WTC11 (cell line): ENCODE measurements at regions not wholly inside any gene's neighbourhood (a gene's known extent, or its start where the extent isn't known, plus 50 kb on each side); places are given as distances from the start of the nearest gene placed in this dataset.

Experiments
- E2F4 ChIP-seq: sonication (generic); formaldehyde crosslinking; IDR thresholded peaks from 2 replicates; pipeline ENCODE4 v1.8.1; 2022; ENCODE audit warnings: low read depth, mild to moderate bottlenecking, moderate library complexity, missing genetic modification reagents, borderline replicate concordance
- GABPB1 ChIP-seq: sonication (generic); formaldehyde crosslinking; IDR thresholded peaks from 2 replicates; pipeline ENCODE4 v1.8.1; 2023; ENCODE audit warnings: mild to moderate bottlenecking, missing genetic modification reagents
- NFATC4 ChIP-seq: fragments of 250-450 bp; sonication (Bioruptor Pico); IDR thresholded peaks from 2 replicates; pipeline ENCODE4 v1.9.0; 2021; ENCODE audit warnings: mild to moderate bottlenecking
- NR3C1 ChIP-seq: sonication (generic); formaldehyde crosslinking; conservative IDR thresholded peaks from 2 replicates; pipeline ENCODE4 v1.8.1; 2023; ENCODE audit warnings: low read depth, mild to moderate bottlenecking, missing genetic modification reagents
- PREB ChIP-seq: sonication (generic); formaldehyde crosslinking; IDR thresholded peaks from 2 replicates; pipeline ENCODE4 v1.8.1; 2022; ENCODE audit warnings: mild to moderate bottlenecking, missing genetic modification reagents, moderate library complexity, borderline replicate concordance
- TCF7 ChIP-seq: sonication (generic); formaldehyde crosslinking; IDR thresholded peaks from 2 replicates; pipeline ENCODE4 v1.8.0; 2022; ENCODE audit warnings: mild to moderate bottlenecking, low read depth, missing genetic modification reagents, moderate library complexity
- TEAD4 ChIP-seq: sonication (generic); formaldehyde crosslinking; IDR thresholded peaks from 2 replicates; pipeline ENCODE4 v1.8.0; 2022; ENCODE audit warnings: mild to moderate bottlenecking, missing genetic modification reagents
- TP53 ChIP-seq: sonication (generic); formaldehyde crosslinking; IDR thresholded peaks from 2 replicates; pipeline ENCODE4 v1.8.1; 2023; ENCODE audit warnings: mild to moderate bottlenecking, missing genetic modification reagents
- ZNF532 ChIP-seq: fragments of 250-450 bp; sonication (Bioruptor Pico); IDR thresholded peaks from 2 replicates; pipeline ENCODE4 v1.9.0; 2021; ENCODE audit warnings: mild to moderate bottlenecking, borderline replicate concordance
- TF ChIP-seq, protein P1 (sequence below): fragments of 200-600 bp; IDR thresholded peaks from 2 replicates; pipeline ENCODE4 v1.8.0; 2022; ENCODE audit warnings: antibody characterized with exemption
- TF ChIP-seq, protein P2 (sequence below): sonication (generic); formaldehyde crosslinking; conservative IDR thresholded peaks from 2 replicates; pipeline ENCODE4 v1.8.1; 2022; ENCODE audit warnings: mild to moderate bottlenecking, missing genetic modification reagents
- TF ChIP-seq, protein P3 (sequence below): sonication (generic); formaldehyde crosslinking; IDR thresholded peaks from 2 replicates; pipeline ENCODE4 v1.8.1; 2023; ENCODE audit warnings: mild to moderate bottlenecking, missing genetic modification reagents, moderate library complexity

DNA sequence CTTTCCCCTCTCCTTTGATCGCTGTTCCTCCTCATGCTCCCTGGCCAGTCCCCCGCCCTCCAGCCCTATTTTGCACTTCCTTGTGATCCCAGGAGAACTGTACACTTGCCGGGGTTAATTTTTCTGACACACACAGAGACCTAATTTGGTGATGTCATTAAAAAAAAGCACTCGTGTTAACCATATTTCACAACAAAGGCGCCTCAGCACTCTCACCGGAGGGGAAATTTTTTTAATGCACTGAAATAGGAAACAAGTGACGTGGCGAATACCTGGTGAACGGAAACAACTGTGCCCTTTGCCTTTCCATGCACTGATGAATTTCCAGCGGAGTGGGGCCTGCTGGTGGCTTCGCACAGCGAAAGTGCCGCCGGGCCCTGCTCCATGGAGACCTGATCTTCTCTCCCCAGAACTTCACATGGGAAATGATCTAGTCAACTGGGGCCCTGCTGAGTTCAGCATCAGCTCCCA is 53.9 kb upstream of the TAGAP start:
- TF ChIP-seq TCF7 (CRISPR knock-in tag) (no peak), TEAD4 (no peak), PREB (no peak), NR3C1 (CRISPR knock-in tag) (no peak), GABPB1 (CRISPR knock-in tag) (no peak), ZNF532 (no peak), TP53 (no peak), E2F4 (CRISPR knock-in tag) (no peak), NFATC4 (CRISPR knock-in tag) (no peak)
- TF ChIP-seq, protein P1, sequence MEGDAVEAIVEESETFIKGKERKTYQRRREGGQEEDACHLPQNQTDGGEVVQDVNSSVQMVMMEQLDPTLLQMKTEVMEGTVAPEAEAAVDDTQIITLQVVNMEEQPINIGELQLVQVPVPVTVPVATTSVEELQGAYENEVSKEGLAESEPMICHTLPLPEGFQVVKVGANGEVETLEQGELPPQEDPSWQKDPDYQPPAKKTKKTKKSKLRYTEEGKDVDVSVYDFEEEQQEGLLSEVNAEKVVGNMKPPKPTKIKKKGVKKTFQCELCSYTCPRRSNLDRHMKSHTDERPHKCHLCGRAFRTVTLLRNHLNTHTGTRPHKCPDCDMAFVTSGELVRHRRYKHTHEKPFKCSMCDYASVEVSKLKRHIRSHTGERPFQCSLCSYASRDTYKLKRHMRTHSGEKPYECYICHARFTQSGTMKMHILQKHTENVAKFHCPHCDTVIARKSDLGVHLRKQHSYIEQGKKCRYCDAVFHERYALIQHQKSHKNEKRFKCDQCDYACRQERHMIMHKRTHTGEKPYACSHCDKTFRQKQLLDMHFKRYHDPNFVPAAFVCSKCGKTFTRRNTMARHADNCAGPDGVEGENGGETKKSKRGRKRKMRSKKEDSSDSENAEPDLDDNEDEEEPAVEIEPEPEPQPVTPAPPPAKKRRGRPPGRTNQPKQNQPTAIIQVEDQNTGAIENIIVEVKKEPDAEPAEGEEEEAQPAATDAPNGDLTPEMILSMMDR = no peak
- TF ChIP-seq, protein P2, sequence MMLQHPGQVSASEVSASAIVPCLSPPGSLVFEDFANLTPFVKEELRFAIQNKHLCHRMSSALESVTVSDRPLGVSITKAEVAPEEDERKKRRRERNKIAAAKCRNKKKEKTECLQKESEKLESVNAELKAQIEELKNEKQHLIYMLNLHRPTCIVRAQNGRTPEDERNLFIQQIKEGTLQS (CRISPR knock-in tag) = no peak
- TF ChIP-seq, protein P3, sequence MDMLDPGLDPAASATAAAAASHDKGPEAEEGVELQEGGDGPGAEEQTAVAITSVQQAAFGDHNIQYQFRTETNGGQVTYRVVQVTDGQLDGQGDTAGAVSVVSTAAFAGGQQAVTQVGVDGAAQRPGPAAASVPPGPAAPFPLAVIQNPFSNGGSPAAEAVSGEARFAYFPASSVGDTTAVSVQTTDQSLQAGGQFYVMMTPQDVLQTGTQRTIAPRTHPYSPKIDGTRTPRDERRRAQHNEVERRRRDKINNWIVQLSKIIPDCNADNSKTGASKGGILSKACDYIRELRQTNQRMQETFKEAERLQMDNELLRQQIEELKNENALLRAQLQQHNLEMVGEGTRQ = no peak
